ENCODE measurements at regions not wholly inside any gene's neighbourhood (a gene's known extent, or its start where the extent isn't known, plus 50 kb on each side); places are given as distances from the start of the nearest gene placed in this dataset.

GRCh38 chrX:39337451-39337850, 536.2 kb downstream of the MID1IP1 start:
- TF ChIP-seq, protein P1, sequence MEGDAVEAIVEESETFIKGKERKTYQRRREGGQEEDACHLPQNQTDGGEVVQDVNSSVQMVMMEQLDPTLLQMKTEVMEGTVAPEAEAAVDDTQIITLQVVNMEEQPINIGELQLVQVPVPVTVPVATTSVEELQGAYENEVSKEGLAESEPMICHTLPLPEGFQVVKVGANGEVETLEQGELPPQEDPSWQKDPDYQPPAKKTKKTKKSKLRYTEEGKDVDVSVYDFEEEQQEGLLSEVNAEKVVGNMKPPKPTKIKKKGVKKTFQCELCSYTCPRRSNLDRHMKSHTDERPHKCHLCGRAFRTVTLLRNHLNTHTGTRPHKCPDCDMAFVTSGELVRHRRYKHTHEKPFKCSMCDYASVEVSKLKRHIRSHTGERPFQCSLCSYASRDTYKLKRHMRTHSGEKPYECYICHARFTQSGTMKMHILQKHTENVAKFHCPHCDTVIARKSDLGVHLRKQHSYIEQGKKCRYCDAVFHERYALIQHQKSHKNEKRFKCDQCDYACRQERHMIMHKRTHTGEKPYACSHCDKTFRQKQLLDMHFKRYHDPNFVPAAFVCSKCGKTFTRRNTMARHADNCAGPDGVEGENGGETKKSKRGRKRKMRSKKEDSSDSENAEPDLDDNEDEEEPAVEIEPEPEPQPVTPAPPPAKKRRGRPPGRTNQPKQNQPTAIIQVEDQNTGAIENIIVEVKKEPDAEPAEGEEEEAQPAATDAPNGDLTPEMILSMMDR (IDR thresholded peaks at IDR 0.05), result no peak
- TF ChIP-seq POLR2A (IDR thresholded peaks at IDR 0.05), result no peak
